ENCODE measurements at regions not wholly inside any gene's neighbourhood (a gene's known extent, or its start where the extent isn't known, plus 50 kb on each side); places are given as distances from the start of the nearest gene placed in this dataset.

DNA sequence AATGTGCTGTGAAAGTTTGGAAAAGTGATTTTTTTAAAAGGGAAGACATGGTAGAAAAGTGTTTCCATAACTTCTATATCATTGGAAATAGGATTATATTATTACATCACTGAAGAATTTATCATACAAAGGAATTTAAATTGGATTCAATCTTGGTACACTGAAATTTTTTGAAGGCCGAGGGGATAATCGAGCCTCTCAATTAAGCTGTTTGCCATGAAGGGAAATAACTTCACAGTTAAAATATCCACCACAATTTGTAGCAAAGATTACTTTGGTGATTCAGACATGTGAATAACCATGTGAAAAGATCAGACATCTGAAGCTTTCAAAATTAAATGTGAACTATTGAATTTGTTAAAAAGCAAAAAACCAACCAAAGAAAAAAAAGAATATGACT lies 215.3 kb downstream of the KLF5 start:
- TF ChIP-seq, protein P1, sequence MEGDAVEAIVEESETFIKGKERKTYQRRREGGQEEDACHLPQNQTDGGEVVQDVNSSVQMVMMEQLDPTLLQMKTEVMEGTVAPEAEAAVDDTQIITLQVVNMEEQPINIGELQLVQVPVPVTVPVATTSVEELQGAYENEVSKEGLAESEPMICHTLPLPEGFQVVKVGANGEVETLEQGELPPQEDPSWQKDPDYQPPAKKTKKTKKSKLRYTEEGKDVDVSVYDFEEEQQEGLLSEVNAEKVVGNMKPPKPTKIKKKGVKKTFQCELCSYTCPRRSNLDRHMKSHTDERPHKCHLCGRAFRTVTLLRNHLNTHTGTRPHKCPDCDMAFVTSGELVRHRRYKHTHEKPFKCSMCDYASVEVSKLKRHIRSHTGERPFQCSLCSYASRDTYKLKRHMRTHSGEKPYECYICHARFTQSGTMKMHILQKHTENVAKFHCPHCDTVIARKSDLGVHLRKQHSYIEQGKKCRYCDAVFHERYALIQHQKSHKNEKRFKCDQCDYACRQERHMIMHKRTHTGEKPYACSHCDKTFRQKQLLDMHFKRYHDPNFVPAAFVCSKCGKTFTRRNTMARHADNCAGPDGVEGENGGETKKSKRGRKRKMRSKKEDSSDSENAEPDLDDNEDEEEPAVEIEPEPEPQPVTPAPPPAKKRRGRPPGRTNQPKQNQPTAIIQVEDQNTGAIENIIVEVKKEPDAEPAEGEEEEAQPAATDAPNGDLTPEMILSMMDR (conservative IDR thresholded peaks at IDR 0.05; ENCODE audit: low read length): no peak
- peak; percentile 81 for DNase-seq (ENCODE audit: low read depth)
- H3K4me3 ChIP-seq (ENCODE audit: low read length): no peak overlapping the region

DNA sequence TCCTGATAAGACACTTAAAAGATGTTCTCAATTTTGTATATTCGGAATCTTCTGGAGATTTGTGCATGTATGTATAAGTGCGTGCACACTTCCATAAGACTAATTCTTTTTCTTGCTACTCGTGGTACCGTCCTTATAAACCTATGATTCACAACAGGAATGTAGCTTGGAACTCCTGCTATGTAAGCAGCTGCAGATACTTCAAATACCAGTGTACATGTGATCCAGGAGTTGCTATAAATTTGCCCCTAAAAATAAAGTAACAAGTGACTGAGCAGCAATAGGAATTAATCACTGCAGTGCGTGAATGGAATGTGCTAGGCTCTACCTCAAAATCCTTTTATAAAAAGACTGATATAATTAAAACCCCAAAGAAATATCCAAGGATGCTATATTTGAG lies 214.9 kb downstream of the KLF5 start:
- TF ChIP-seq, protein P1 (conservative IDR thresholded peaks at IDR 0.05; ENCODE audit: low read length): no peak
- peak; percentile 91 for DNase-seq (ENCODE audit: low read depth)
- H3K4me3 ChIP-seq (ENCODE audit: low read length): no peak overlapping the region

GRCh38 chr13:73273276-73273675 lies 214.5 kb downstream of the KLF5 start:
- H3K4me3 ChIP-seq (ENCODE audit: low read length): no peak overlapping the region
- TF ChIP-seq, protein P1 (conservative IDR thresholded peaks at IDR 0.05; ENCODE audit: low read length): no peak
- no peak for DNase-seq (ENCODE audit: low read depth)

DNA sequence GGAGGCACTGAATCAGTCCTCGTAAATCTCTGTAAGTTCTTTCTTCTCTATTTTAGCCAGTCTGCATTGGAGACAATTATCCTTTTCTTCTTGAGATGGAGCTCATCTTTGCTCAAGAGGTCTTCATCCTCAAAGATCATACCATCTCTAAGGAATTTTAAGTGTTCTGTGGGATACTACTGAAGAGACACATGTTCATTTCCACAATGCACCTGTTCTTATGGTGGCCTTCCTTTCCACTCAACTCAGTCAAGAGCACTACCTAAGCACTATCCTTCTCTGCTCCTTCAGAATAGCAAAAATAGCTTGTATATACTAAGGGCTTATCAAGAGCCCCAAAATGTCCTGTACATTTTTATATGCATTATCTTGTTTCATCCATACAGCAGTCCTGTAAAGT lies 214.0 kb downstream of the KLF5 start:
- TF ChIP-seq, protein P1 (conservative IDR thresholded peaks at IDR 0.05; ENCODE audit: low read length): no peak
- no peak for DNase-seq (ENCODE audit: low read depth)
- no peak overlapping the region for H3K4me3 ChIP-seq (ENCODE audit: low read length)

GRCh38 chr13:73268306-73268705 lies 209.5 kb downstream of the KLF5 start:
- DNase-seq (ENCODE audit: low read depth): peak; percentile 66
- no peak overlapping the region for H3K4me3 ChIP-seq (ENCODE audit: low read length)
- TF ChIP-seq, protein P1 (conservative IDR thresholded peaks at IDR 0.05; ENCODE audit: low read length): no peak

GRCh38 chr13:73266640-73267180 lies 207.9 kb downstream of the KLF5 start:
- H3K4me3 ChIP-seq (ENCODE audit: low read length): no peak overlapping the region
- no peak for DNase-seq (ENCODE audit: low read depth)
- TF ChIP-seq, protein P1 (conservative IDR thresholded peaks at IDR 0.05; ENCODE audit: low read length): no peak

GRCh38 chr13:73262862-73263627 lies 204.2 kb downstream of the KLF5 start:
- TF ChIP-seq, protein P1 (conservative IDR thresholded peaks at IDR 0.05; ENCODE audit: low read length): no peak
- no peak for DNase-seq (ENCODE audit: low read depth)
- H3K4me3 ChIP-seq (ENCODE audit: low read length): no peak overlapping the region

Measured in AG10803 (cell line).